ENCODE measurements at regions not wholly inside any gene's neighbourhood (a gene's known extent, or its start where the extent isn't known, plus 50 kb on each side); places are given as distances from the start of the nearest gene placed in this dataset.

GRCh38 chr2:57987835-57988573 lies 58.6 kb upstream of the VRK2 start:
- DNase-seq: no peak

- DNase-seq: no peak
Observed at GRCh38 chr2:57990118-57990725, 56.4 kb upstream of the VRK2 start.

All from activated CD4-positive, CD25-positive, alpha-beta regulatory T cell treated with anti-CD3 and anti-CD28 coated beads, Interleukin-2, amount 50 U/mL, for 72 hours (primary cell).